Smooth muscle cell (in vitro differentiated cells): ENCODE measurements at regions not wholly inside any gene's neighbourhood (a gene's known extent, or its start where the extent isn't known, plus 50 kb on each side); places are given as distances from the start of the nearest gene placed in this dataset.
"Not testable (repeated sequence)": the region's sequence is repeated elsewhere in the genome, so short reads cannot be mapped to it uniquely, and the experiment has no call there.

Experiments used
- DNase-seq: peaks from one replicate; lab custom pipeline; 2025; ENCODE audit not compliant: unreplicated experiment; lab: John Stamatoyannopoulos, UW
- H2AFZ ChIP-seq: fragments of 200-600 bp; sonication (generic); 2 replicates; pipeline ENCODE4 v1.6.0; 2016; ENCODE audit warnings: antibody characterized with exemption, low read depth, mild to moderate bottlenecking
- H3F3A ChIP-seq: fragments of 200-600 bp; sonication (generic); 2 replicates; pipeline ENCODE4 v1.6.0; 2017; ENCODE audit warnings: antibody characterized with exemption, low read depth
- H3K27ac ChIP-seq: fragments of 200-600 bp; sonication (generic); 2 replicates; pipeline ENCODE4 v1.5.1; 2016; ENCODE audit warnings: low read depth, mild to moderate bottlenecking
- H3K27me3 ChIP-seq: fragments of 200-600 bp; sonication (generic); 2 replicates; pipeline ENCODE4 v1.6.1; 2016; ENCODE audit warnings: low read depth, mild to moderate bottlenecking
- H3K36me3 ChIP-seq: fragments of 200-600 bp; sonication (generic); 2 replicates; pipeline ENCODE4 v1.5.1; 2016; ENCODE audit warnings: low read depth
- H3K4me1 ChIP-seq: fragments of 200-600 bp; sonication (generic); 2 replicates; pipeline ENCODE4 v1.5.1; 2016; ENCODE audit warnings: low read depth
- H3K4me2 ChIP-seq: fragments of 200-600 bp; sonication (generic); 2 replicates; pipeline ENCODE4 v1.6.0; 2016; ENCODE audit warnings: mild to moderate bottlenecking
- H3K4me3 ChIP-seq: fragments of 200-600 bp; sonication (generic); 2 replicates; pipeline ENCODE4 v1.5.1; 2016; ENCODE audit warnings: mild to moderate bottlenecking
- H3K79me2 ChIP-seq: fragments of 200-600 bp; sonication (generic); 2 replicates; pipeline ENCODE4 v1.6.0; 2016; ENCODE audit warnings: low read depth, mild to moderate bottlenecking
- H3K9ac ChIP-seq: fragments of 200-600 bp; sonication (generic); 2 replicates; pipeline ENCODE4 v1.6.0; 2016; ENCODE audit warnings: low read depth
- H3K9me3 ChIP-seq: fragments of 200-600 bp; sonication (generic); replicated peaks from 2 replicates; pipeline ENCODE4 v1.5.1; 2016; ENCODE audit warnings: low read depth
- H4K20me1 ChIP-seq: fragments of 200-600 bp; sonication (generic); 2 replicates; pipeline ENCODE4 v1.6.0; 2016; ENCODE audit warnings: low read depth
- CTCF ChIP-seq: fragments of 200-600 bp; sonication (generic); IDR thresholded peaks from 2 replicates; pipeline ENCODE4 v1.5.1; 2017; ENCODE audit warnings: borderline replicate concordance, mild to moderate bottlenecking, antibody characterized with exemption; ENCODE audit not compliant: insufficient read depth, poor library complexity, severe bottlenecking
- WGBS: methylation state at CpG from one replicate; pipeline ENCODE4 v1.1.7; 2016; ENCODE audit warnings: low lambda C conversion rate; 5-methylcytosine and 5-hydroxymethylcytosine counted together

- no peak for TF ChIP-seq CTCF
Measured at GRCh38 chr2:128667391-128667790, 348.7 kb upstream of the HS6ST1 start.

GRCh38 chr2:128668946-128669345 lies 350.3 kb upstream of the HS6ST1 start:
- no peaks in the 10 kb centered on the region for H3K27me3 ChIP-seq
- H3K4me2 ChIP-seq: no peak overlapping the region
- no peak for TF ChIP-seq CTCF
- H3K9me3 ChIP-seq: no peaks in the 10 kb centered on the region
- no peak overlapping the region for H3K4me3 ChIP-seq
- H3K27ac ChIP-seq: no peak overlapping the region
- no peak overlapping the region for H3K9ac ChIP-seq
- no peaks in the 10 kb centered on the region for H3K36me3 ChIP-seq
- H2AFZ ChIP-seq: no peak overlapping the region
- DNase-seq: no peak
- H3K79me2 ChIP-seq: no peaks in the 10 kb centered on the region
- H4K20me1 ChIP-seq: no peaks in the 10 kb centered on the region
- no peaks in the 10 kb centered on the region for H3K4me1 ChIP-seq
- H3F3A ChIP-seq: no peaks in the 10 kb centered on the region
- WGBS: 94% methylated on average over 2 of the region's 2 CpGs

More at GRCh38 chr2:128667391-128667790, 348.7 kb upstream of the HS6ST1 start:
- Histone ChIP-seq H4K20me1 (no peaks in the 10 kb centered on the region), H3K27ac (no peak overlapping the region), H3K9me3 (no peaks in the 10 kb centered on the region), H3K4me1 (no peaks in the 10 kb centered on the region), H3K79me2 (no peaks in the 10 kb centered on the region), H3K4me3 (no peak overlapping the region), H3K9ac (no peak overlapping the region), H3K27me3 (no peaks in the 10 kb centered on the region), H3K36me3 (no peaks in the 10 kb centered on the region), H3K4me2 (no peak overlapping the region), H2AFZ (no peak overlapping the region), H3F3A (no peaks in the 10 kb centered on the region)
- 98% methylated on average over 7 of the region's 7 CpGs for WGBS
- DNase-seq: no peak

GRCh38 chr2:128670066-128670465 lies 351.4 kb upstream of the HS6ST1 start:
- H2AFZ ChIP-seq: no peak overlapping the region
- TF ChIP-seq CTCF: no peak
- no peaks in the 10 kb centered on the region for H3F3A ChIP-seq
- no peaks in the 10 kb centered on the region for H3K36me3 ChIP-seq
- H3K4me3 ChIP-seq: no peak overlapping the region
- no peak overlapping the region for H3K27ac ChIP-seq
- no peaks in the 10 kb centered on the region for H3K27me3 ChIP-seq
- no peaks in the 10 kb centered on the region for H3K4me1 ChIP-seq
- DNase-seq: no peak
- WGBS: 94% methylated on average over 1 of the region's 1 CpG
- H4K20me1 ChIP-seq: no peaks in the 10 kb centered on the region
- H3K4me2 ChIP-seq: no peak overlapping the region
- no peak overlapping the region for H3K9ac ChIP-seq
- no peaks in the 10 kb centered on the region for H3K9me3 ChIP-seq
- H3K79me2 ChIP-seq: no peaks in the 10 kb centered on the region

- not testable (repeated sequence) for H3K4me1 ChIP-seq, H3K4me2 ChIP-seq, H3K4me3 ChIP-seq, H4K20me1 ChIP-seq, H3F3A ChIP-seq, H3K27me3 ChIP-seq, H3K9me3 ChIP-seq, H3K36me3 ChIP-seq, H3K79me2 ChIP-seq, H2AFZ ChIP-seq, H3K9ac ChIP-seq, H3K27ac ChIP-seq, DNase-seq
- 95% methylated on average over 28 of the region's 36 CpGs for WGBS
Measured at GRCh38 chr2:128671981-128672757, 353.5 kb upstream of the HS6ST1 start.

- H3K79me2 ChIP-seq, H3K27ac ChIP-seq, H3K4me2 ChIP-seq, H3K36me3 ChIP-seq, H3F3A ChIP-seq, H4K20me1 ChIP-seq, H3K4me3 ChIP-seq, H3K4me1 ChIP-seq, H3K9ac ChIP-seq, H3K27me3 ChIP-seq, DNase-seq, H2AFZ ChIP-seq, H3K9me3 ChIP-seq: not testable (repeated sequence)
- WGBS: 92% methylated on average over 12 of the region's 12 CpGs
Measured at GRCh38 chr2:128679680-128680079, 361.0 kb upstream of the HS6ST1 start.
